Stimulated activated CD4-positive, alpha-beta T cell treated with anti-CD3 and anti-CD28 coated beads, TNF-alpha, amount 100 ng/mL, for 4 hours (primary cell): ENCODE measurements at regions not wholly inside any gene's neighbourhood (a gene's known extent, or its start where the extent isn't known, plus 50 kb on each side); places are given as distances from the start of the nearest gene placed in this dataset.
"Not testable (repeated sequence)": the region's sequence is repeated elsewhere in the genome, so short reads cannot be mapped to it uniquely, and the experiment has no call there.

Source experiments
- DNase-seq, 3 experiments: peaks; one replicate each; pipeline ENCODE4 v3.0.0-alpha.2; 2020; ENCODE audit warnings: low read depth in 3 of 3

- DNase-seq: no peak
These were observed 95.0 kb downstream of the FAM53A start for GRCh38 chr4:1589098-1589497.

- no peak for DNase-seq
These were observed 95.8 kb downstream of the FAM53A start for GRCh38 chr4:1588306-1588705.

- DNase-seq: no peak
These were observed 99.6 kb downstream of the FAM53A start for GRCh38 chr4:1584498-1584897.

- no peak for DNase-seq
These were observed 100.3 kb downstream of the FAM53A start for GRCh38 chr4:1583859-1584258.

GRCh38 chr4:1583051-1583785 is 100.9 kb downstream of the FAM53A start:
- no peak for DNase-seq

GRCh38 chr4:1582227-1582626 is 101.9 kb downstream of the FAM53A start:
- DNase-seq: no peak

GRCh38 chr4:1581164-1581894 is 102.8 kb downstream of the FAM53A start:
- DNase-seq: peak; percentile 66 to 78 (median 78)

GRCh38 chr4:1580692-1581012 is 103.5 kb downstream of the FAM53A start:
- DNase-seq: not testable (repeated sequence)

- DNase-seq: peak; percentile 83 to 91 (median 88)
These were observed 104.0 kb downstream of the FAM53A start for GRCh38 chr4:1579901-1580691.

- DNase-seq: peak; percentile 59 to 66 (median 65)
These were observed 104.9 kb downstream of the FAM53A start for GRCh38 chr4:1579001-1579900.

- no peak for DNase-seq
These were observed 105.8 kb downstream of the FAM53A start for GRCh38 chr4:1578251-1578773.

- DNase-seq: no peak
These were observed 106.3 kb downstream of the FAM53A start for GRCh38 chr4:1577822-1578217.

GRCh38 chr4:1576961-1577821 is 106.9 kb downstream of the FAM53A start:
- DNase-seq: no peak

GRCh38 chr4:1576304-1576960 is 107.7 kb downstream of the FAM53A start:
- DNase-seq: no peak

- no peak for DNase-seq
These were observed 108.5 kb downstream of the FAM53A start for GRCh38 chr4:1575418-1576303.

GRCh38 chr4:1574601-1575417 is 109.3 kb downstream of the FAM53A start:
- DNase-seq: no peak

GRCh38 chr4:1573830-1574459 is 110.2 kb downstream of the FAM53A start:
- DNase-seq: no peak
